Panc1 (cell line): ENCODE measurements at regions not wholly inside any gene's neighbourhood (a gene's known extent, or its start where the extent isn't known, plus 50 kb on each side); places are given as distances from the start of the nearest gene placed in this dataset.

Source experiments
- ATAC-seq: fragments of 200-7000 bp; cut with Tn5 transposase; 2 replicates; pipeline ENCODE4 v1.9.1; 2020; ENCODE audit warnings: mild to moderate bottlenecking, moderate library complexity
- BruUV-seq: library from RNA; stranded (reverse); fragments of 400-500 nt; replicated peaks from 2 replicates; lab custom pipeline; 2021; lab: Mats Ljungman, UMichigan
- CTCF ChIA-PET: fragments of 300-600 bp; sonication (Branson Sonifier 250); formaldehyde crosslinking; loops from one replicate; lab custom pipeline; 2022; ENCODE audit warnings: antibody characterized with exemption; lab: Charles Lee
- POLR2A ChIA-PET: fragments of 300-600 bp; sonication (Branson Sonifier 250); formaldehyde crosslinking; loops from one replicate; lab custom pipeline; 2022; ENCODE audit warnings: antibody characterized with exemption; lab: Charles Lee
- DNase-seq: peaks from one replicate; pipeline ENCODE4 v3.0.0-alpha.2; 2010; ENCODE audit warnings: low read depth, low spot score
- H3K27ac ChIP-seq: 2 replicates; pipeline ENCODE4 v1.5.1; 2011; ENCODE audit warnings: mild to moderate bottlenecking, low read length, inconsistent platforms
- H3K27me3 ChIP-seq: fragments of 200-500 bp; sonication (Bioruptor generic); 2 replicates; pipeline ENCODE4 v1.6.0; 2014; ENCODE audit warnings: low read length, inconsistent platforms; ENCODE audit not compliant: control insufficient read depth, insufficient read depth
- H3K36me3 ChIP-seq: fragments of 200-500 bp; sonication (Bioruptor generic); 2 replicates; pipeline ENCODE4 v1.5.1; 2014; ENCODE audit warnings: inconsistent platforms, mild to moderate bottlenecking, low read length, moderate library complexity; ENCODE audit not compliant: control insufficient read depth, insufficient read depth
- H3K4me1 ChIP-seq: 2 replicates; pipeline ENCODE4 v1.5.1; 2011; ENCODE audit warnings: inconsistent platforms, mild to moderate bottlenecking, low read length, moderate library complexity; ENCODE audit not compliant: control insufficient read depth, insufficient read depth
- H3K4me3 ChIP-seq, 2 experiments: 2 replicates each; pipeline ENCODE4 v1.5.1; 2011 to 2012; ENCODE audit warnings: low read depth in 2 of 2, low read length in 2 of 2, mild to moderate bottlenecking in 2 of 2, inconsistent platforms in 1 of 2, moderate library complexity in 1 of 2
- H3K9me3 ChIP-seq: fragments of 200-500 bp; sonication (Bioruptor generic); 2 replicates; pipeline ENCODE4 v1.5.1; 2014; ENCODE audit warnings: low read depth, mild to moderate bottlenecking, inconsistent platforms, low read length, moderate library complexity; ENCODE audit not compliant: control insufficient read depth, insufficient read depth
- POLR2AphosphoS5 ChIP-seq: IDR thresholded peaks from 2 replicates; pipeline ENCODE4 v1.6.1; 2012; ENCODE audit warnings: mild to moderate bottlenecking, low read depth, low read length, moderate library complexity
- SIN3A ChIP-seq: IDR thresholded peaks from 2 replicates; pipeline ENCODE4 v1.6.1; 2012; ENCODE audit warnings: low read depth, mild to moderate bottlenecking, low read length, moderate library complexity, borderline replicate concordance; ENCODE audit not compliant: insufficient read depth
- TCF7L2 ChIP-seq: IDR thresholded peaks from 2 replicates; pipeline ENCODE4 v1.6.1; 2011; ENCODE audit warnings: mild to moderate bottlenecking, low read depth, low read length, inconsistent platforms
- in situ Hi-C: cut with HindIII; loops from 2 replicates; pipeline ENCODE4 v1.10.0; 2016; ENCODE audit warnings: low sequenced_read_pairs, low pct_unique_long_range_greater_than_20kb
- intact Hi-C: fragments of 100-400 bp; cut with micrococcal nuclease; formaldehyde crosslinking; loops from one replicate; pipeline ENCODE4 v1.10.0; 2022; ENCODE audit not compliant: unreplicated experiment
- TF ChIP-seq, protein P1 (sequence below): fragments of 450-650 bp; IDR thresholded peaks from 2 replicates; pipeline ENCODE4 v1.5.1; 2017; ENCODE audit warnings: mild to moderate bottlenecking
- TF ChIP-seq, protein P2 (sequence below), 2 experiments: IDR thresholded peaks; 2 replicates each; pipeline ENCODE4 v1.6.1; 2011 to 2012; ENCODE audit warnings: low read depth in 2 of 2, control low read depth in 1 of 2, low read length in 1 of 2, mild to moderate bottlenecking in 1 of 2, moderate library complexity in 1 of 2; ENCODE audit not compliant: insufficient read depth in 1 of 2

DNA sequence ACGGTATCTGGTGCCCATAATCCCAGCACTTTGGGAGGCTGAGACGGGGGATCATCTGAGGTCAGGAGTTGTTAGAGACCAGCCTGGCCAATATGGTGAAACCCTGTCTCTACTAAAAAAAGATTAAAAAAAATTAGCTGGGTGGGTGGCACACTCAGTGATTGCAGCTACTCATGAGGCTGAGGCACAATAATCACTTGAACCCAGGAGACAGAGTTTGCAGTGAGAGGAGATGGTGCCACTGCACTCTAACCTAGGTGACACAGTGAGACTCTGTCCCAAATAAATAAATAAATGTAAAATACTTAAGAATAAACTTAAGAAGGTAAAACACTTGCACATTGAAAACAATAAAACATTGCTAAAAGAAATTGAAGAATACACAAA lies 90.4 kb downstream of the ZNF280B start:
- peaks cover 32% of the 10 kb centered on the region for H3K27me3 ChIP-seq
- H3K4me1 ChIP-seq, result no peaks in the 10 kb centered on the region; the same call in 1 of the 2 replicates
- H3K27ac ChIP-seq, result no peak overlapping the region
- no peak for ATAC-seq
- no peak overlapping the region for H3K4me3 ChIP-seq
- ChIA-PET POLR2A (no interaction called here), CTCF (no interaction called here)
- intact Hi-C loops (no loop called here), in situ Hi-C loops (no loop called here)
- no peak for DNase-seq
- H3K36me3 ChIP-seq, result no peaks in the 10 kb centered on the region
- H3K9me3 ChIP-seq, result no peaks in the 10 kb centered on the region
- no TSS peak for BruUV-seq
- TF ChIP-seq SIN3A (no peak), TCF7L2 (no peak), POLR2AphosphoS5 (no peak)
- TF ChIP-seq, protein P1, sequence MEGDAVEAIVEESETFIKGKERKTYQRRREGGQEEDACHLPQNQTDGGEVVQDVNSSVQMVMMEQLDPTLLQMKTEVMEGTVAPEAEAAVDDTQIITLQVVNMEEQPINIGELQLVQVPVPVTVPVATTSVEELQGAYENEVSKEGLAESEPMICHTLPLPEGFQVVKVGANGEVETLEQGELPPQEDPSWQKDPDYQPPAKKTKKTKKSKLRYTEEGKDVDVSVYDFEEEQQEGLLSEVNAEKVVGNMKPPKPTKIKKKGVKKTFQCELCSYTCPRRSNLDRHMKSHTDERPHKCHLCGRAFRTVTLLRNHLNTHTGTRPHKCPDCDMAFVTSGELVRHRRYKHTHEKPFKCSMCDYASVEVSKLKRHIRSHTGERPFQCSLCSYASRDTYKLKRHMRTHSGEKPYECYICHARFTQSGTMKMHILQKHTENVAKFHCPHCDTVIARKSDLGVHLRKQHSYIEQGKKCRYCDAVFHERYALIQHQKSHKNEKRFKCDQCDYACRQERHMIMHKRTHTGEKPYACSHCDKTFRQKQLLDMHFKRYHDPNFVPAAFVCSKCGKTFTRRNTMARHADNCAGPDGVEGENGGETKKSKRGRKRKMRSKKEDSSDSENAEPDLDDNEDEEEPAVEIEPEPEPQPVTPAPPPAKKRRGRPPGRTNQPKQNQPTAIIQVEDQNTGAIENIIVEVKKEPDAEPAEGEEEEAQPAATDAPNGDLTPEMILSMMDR, result no peak
- TF ChIP-seq, protein P2, sequence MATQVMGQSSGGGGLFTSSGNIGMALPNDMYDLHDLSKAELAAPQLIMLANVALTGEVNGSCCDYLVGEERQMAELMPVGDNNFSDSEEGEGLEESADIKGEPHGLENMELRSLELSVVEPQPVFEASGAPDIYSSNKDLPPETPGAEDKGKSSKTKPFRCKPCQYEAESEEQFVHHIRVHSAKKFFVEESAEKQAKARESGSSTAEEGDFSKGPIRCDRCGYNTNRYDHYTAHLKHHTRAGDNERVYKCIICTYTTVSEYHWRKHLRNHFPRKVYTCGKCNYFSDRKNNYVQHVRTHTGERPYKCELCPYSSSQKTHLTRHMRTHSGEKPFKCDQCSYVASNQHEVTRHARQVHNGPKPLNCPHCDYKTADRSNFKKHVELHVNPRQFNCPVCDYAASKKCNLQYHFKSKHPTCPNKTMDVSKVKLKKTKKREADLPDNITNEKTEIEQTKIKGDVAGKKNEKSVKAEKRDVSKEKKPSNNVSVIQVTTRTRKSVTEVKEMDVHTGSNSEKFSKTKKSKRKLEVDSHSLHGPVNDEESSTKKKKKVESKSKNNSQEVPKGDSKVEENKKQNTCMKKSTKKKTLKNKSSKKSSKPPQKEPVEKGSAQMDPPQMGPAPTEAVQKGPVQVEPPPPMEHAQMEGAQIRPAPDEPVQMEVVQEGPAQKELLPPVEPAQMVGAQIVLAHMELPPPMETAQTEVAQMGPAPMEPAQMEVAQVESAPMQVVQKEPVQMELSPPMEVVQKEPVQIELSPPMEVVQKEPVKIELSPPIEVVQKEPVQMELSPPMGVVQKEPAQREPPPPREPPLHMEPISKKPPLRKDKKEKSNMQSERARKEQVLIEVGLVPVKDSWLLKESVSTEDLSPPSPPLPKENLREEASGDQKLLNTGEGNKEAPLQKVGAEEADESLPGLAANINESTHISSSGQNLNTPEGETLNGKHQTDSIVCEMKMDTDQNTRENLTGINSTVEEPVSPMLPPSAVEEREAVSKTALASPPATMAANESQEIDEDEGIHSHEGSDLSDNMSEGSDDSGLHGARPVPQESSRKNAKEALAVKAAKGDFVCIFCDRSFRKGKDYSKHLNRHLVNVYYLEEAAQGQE (IDR thresholded peaks at IDR 0.05; ENCODE audit: insufficient read depth in 1 of 2, low read depth in 2 of 2, low read length in 1 of 2), result no peak

DNA sequence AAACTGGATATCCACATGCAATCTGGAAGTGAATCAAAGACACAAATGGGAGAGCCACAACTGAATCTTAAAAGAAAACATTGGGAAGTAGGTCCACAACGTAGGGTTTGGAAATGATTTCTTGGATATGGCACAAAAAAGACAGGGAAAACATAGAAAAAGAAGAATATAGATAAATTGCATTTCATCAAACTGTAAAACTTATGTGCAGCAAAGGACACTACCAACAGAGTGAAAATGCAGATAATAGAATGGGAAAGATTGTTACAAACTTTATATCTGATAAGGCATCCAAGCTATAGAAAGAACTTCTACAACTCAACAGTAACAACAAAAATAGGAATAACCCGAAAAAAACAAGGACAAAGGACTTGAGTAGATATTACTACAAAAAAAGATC lies 89.6 kb downstream of the ZNF280B start:
- ATAC-seq (no peak), DNase-seq (no peak)
- Histone ChIP-seq H3K9me3 (no peaks in the 10 kb centered on the region), H3K27me3 (peaks cover 30% of the 10 kb centered on the region), H3K27ac (no peak overlapping the region), H3K36me3 (no peaks in the 10 kb centered on the region), H3K4me1 (no peaks in the 10 kb centered on the region; the same call in 1 of the 2 replicates), H3K4me3 (no peak overlapping the region)
- BruUV-seq, result no TSS peak
- POLR2A ChIA-PET, result no interaction called here
- intact Hi-C loops, result no loop called here
- in situ Hi-C loops, result no loop called here
- TF ChIP-seq SIN3A (no peak), POLR2AphosphoS5 (no peak), TCF7L2 (no peak)
- TF ChIP-seq, protein P2 (IDR thresholded peaks at IDR 0.05; ENCODE audit: insufficient read depth in 1 of 2, low read depth in 2 of 2, low read length in 1 of 2), result no peak
- TF ChIP-seq, protein P1, result no peak
- CTCF ChIA-PET, result no interaction called here
